ENCODE measurements at regions not wholly inside any gene's neighbourhood (a gene's known extent, or its start where the extent isn't known, plus 50 kb on each side); places are given as distances from the start of the nearest gene placed in this dataset.

DNA sequence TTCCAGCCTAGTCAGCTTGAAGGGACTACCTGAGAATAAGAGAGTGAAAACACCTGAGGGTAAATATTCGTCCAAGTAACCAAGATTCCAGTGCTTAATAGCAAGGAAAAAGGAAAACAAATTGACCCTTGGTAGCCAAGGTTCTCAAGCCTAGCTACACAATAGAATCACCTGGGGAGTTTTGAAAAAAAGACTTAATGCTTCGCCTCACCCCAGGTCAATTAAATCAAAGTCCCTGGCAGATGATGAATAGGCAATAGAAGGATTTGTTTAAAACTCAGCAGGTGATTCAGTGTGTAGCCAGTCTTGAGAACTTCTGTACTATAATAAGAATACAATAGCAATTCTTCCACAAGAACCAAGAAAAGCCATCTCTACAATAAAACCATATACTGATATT is 500.2 kb downstream of the XIRP2 start:
- no peak for DNase-seq
- TF ChIP-seq, protein P1, sequence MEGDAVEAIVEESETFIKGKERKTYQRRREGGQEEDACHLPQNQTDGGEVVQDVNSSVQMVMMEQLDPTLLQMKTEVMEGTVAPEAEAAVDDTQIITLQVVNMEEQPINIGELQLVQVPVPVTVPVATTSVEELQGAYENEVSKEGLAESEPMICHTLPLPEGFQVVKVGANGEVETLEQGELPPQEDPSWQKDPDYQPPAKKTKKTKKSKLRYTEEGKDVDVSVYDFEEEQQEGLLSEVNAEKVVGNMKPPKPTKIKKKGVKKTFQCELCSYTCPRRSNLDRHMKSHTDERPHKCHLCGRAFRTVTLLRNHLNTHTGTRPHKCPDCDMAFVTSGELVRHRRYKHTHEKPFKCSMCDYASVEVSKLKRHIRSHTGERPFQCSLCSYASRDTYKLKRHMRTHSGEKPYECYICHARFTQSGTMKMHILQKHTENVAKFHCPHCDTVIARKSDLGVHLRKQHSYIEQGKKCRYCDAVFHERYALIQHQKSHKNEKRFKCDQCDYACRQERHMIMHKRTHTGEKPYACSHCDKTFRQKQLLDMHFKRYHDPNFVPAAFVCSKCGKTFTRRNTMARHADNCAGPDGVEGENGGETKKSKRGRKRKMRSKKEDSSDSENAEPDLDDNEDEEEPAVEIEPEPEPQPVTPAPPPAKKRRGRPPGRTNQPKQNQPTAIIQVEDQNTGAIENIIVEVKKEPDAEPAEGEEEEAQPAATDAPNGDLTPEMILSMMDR (IDR thresholded peaks at IDR 0.05): no peak
- H3K4me1 ChIP-seq: no peaks in the 10 kb centered on the region
- no peak overlapping the region for H3K4me3 ChIP-seq
- WGBS, 2 donors: 32 to 51% methylated on average over 2 of the region's 2 CpGs
- H3K9me3 ChIP-seq: no peaks in the 10 kb centered on the region
- intact Hi-C loops (cut with DNase I): no loop called here
- no peaks in the 10 kb centered on the region for H3K36me3 ChIP-seq
- H3K27ac ChIP-seq: no peak overlapping the region
- H3K27me3 ChIP-seq: no peaks in the 10 kb centered on the region

DNA sequence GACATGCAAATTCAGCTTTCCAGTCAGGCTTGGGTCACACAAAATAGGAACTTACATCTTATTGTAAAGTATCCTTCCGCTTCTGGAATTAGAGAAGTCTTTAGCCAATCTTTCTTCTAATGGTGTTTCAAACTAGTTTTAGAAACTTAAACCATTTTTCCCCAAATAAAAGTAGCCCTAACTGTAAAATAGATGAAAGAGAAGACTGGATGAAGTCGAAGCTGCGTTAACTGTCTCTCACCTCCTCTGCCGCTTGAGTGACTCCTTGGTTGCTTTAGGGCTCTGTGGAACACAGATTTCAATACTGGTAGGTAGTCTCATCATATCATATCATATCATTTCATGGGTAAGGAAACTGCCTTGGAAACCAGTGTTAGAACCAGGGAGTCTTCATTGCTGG is 498.4 kb downstream of the XIRP2 start:
- H3K4me1 ChIP-seq: no peaks in the 10 kb centered on the region
- H3K27me3 ChIP-seq: no peaks in the 10 kb centered on the region
- DNase-seq: no peak
- intact Hi-C loops (cut with DNase I): no loop called here
- TF ChIP-seq POLR2A (IDR thresholded peaks at IDR 0.05): no peak
- TF ChIP-seq, protein P1 (IDR thresholded peaks at IDR 0.05): no peak
- WGBS, 2 donors: 82 to 85% methylated on average over 4 of the region's 4 CpGs
- no peaks in the 10 kb centered on the region for H3K36me3 ChIP-seq
- no peak overlapping the region for H3K4me3 ChIP-seq
- no peak overlapping the region for H3K27ac ChIP-seq
- no peaks in the 10 kb centered on the region for H3K9me3 ChIP-seq

DNA sequence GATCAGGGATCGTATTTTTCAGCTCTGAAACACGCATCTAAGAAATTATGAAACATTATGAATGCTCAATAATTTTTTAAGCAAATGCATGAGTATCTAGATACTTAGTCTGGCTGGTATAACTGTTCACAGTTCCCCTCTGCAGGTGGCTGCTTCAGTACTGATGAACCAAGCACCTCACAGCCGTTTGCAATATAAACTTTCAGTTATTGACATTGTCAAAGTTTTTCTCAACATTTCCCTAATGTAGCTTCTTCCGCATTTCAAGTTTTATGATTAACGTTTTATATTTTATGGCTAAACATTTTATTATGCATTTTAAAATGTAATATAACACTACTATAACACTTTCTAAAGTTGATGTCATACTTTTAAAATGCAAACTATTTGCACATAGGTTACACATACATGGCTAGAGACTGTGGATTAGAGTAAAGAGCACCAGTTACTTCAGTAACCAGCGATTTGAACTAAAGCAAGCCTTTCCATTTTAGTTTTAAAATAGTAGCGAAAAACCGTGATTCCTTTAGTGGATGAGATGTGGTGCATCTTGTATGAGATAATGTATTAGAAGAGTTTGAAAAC is 495.4 kb downstream of the XIRP2 start:
- TF ChIP-seq, protein P1 (IDR thresholded peaks at IDR 0.05): no peak
- TF ChIP-seq POLR2A (IDR thresholded peaks at IDR 0.05): no peak
- no peaks in the 10 kb centered on the region for H3K9me3 ChIP-seq
- H3K27ac ChIP-seq: no peak overlapping the region
- no peaks in the 10 kb centered on the region for H3K4me1 ChIP-seq
- H3K36me3 ChIP-seq: no peaks in the 10 kb centered on the region
- no peak overlapping the region for H3K4me3 ChIP-seq
- no peaks in the 10 kb centered on the region for H3K27me3 ChIP-seq
- 70 to 73% methylated on average over 8 of the region's 8 CpGs for WGBS, 2 donors
- no peak for DNase-seq
- intact Hi-C loops (cut with DNase I): no loop called here

DNA sequence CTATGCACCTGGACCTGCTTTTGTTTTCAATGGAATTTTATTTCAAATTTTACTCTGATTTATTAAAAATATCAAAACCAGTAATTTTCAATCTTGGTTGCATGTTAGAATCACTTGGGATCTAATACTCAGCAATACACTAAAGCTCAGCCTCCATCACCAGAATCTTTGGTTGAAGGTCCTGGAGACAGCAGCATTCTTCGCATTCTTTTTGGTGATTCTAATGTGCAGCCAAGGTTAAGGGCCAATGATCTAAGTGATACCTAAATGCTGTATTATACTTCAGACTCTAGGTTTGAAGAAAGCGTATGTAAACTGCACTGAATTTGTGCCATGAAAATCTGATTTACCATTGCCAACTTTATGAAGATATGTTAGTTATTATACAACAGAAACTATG is 493.1 kb downstream of the XIRP2 start:
- no peaks in the 10 kb centered on the region for H3K9me3 ChIP-seq
- no peak overlapping the region for H3K27ac ChIP-seq
- H3K4me1 ChIP-seq: no peaks in the 10 kb centered on the region
- DNase-seq: no peak
- H3K36me3 ChIP-seq: no peaks in the 10 kb centered on the region
- intact Hi-C loops (cut with DNase I): no loop called here
- 76 to 85% methylated on average over 2 of the region's 2 CpGs for WGBS, 2 donors
- no peak for TF ChIP-seq POLR2A (IDR thresholded peaks at IDR 0.05)
- TF ChIP-seq, protein P1 (IDR thresholded peaks at IDR 0.05): no peak
- H3K4me3 ChIP-seq: no peak overlapping the region
- H3K27me3 ChIP-seq: no peaks in the 10 kb centered on the region

DNA sequence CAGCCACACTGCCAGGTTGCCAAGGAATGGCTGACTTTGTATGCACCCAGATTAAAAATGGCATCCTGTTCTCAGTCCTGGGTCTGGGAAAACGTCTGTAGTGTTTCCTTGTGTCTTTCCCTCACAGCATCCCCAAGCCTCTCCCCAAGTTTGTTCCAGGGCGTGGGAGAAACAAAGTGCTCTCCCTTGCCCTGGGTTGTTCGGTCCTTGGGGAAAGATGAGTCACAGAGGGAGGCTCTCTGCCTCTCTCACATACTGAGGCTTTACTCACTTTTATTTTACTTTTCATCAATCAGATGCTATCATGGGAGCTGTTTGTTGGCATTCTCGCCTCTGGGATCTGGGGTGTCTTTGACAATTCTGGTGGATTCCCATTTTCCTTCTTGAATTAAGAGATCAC is 492.3 kb downstream of the XIRP2 start:
- no peaks in the 10 kb centered on the region for H3K4me1 ChIP-seq
- H3K9me3 ChIP-seq: no peaks in the 10 kb centered on the region
- H3K4me3 ChIP-seq: no peak overlapping the region
- WGBS, 2 donors: 42 to 46% methylated on average over 4 of the region's 4 CpGs
- TF ChIP-seq, protein P1 (IDR thresholded peaks at IDR 0.05): no peak
- TF ChIP-seq POLR2A (IDR thresholded peaks at IDR 0.05): no peak
- no peaks in the 10 kb centered on the region for H3K36me3 ChIP-seq
- intact Hi-C loops (cut with DNase I): no loop called here
- H3K27ac ChIP-seq: no peak overlapping the region
- DNase-seq: no peak
- H3K27me3 ChIP-seq: no peaks in the 10 kb centered on the region
